ENCODE measurements at regions not wholly inside any gene's neighbourhood (a gene's known extent, or its start where the extent isn't known, plus 50 kb on each side); places are given as distances from the start of the nearest gene placed in this dataset.

DNA sequence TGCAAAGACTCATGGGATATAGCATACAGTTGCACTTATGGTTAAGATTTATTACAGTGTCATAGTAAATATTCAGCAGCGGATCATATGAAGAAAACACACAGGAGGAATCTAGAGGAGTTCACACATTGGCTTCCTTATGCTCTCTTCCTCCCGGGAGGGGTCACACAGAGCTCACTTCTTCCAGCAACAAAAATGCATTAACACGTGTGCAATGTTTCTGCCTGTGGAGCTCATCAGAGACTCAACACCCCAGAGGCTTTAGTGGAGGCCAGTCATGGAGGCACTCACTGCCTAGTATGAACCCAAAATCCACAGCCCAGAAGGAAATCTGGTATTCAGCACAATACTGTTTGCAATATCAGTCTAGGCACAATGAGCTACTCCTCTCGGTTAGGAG is 202.8 kb upstream of the PRSS1 start:
- TF ChIP-seq EZH2 (IDR thresholded peaks at IDR 0.05; ENCODE audit: low read length) = no peak
- TF ChIP-seq, protein P1, sequence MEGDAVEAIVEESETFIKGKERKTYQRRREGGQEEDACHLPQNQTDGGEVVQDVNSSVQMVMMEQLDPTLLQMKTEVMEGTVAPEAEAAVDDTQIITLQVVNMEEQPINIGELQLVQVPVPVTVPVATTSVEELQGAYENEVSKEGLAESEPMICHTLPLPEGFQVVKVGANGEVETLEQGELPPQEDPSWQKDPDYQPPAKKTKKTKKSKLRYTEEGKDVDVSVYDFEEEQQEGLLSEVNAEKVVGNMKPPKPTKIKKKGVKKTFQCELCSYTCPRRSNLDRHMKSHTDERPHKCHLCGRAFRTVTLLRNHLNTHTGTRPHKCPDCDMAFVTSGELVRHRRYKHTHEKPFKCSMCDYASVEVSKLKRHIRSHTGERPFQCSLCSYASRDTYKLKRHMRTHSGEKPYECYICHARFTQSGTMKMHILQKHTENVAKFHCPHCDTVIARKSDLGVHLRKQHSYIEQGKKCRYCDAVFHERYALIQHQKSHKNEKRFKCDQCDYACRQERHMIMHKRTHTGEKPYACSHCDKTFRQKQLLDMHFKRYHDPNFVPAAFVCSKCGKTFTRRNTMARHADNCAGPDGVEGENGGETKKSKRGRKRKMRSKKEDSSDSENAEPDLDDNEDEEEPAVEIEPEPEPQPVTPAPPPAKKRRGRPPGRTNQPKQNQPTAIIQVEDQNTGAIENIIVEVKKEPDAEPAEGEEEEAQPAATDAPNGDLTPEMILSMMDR (optimal IDR thresholded peaks at IDR 0.05 in 1 of 3, IDR thresholded peaks at IDR 0.05 in 1 of 3, conservative IDR thresholded peaks at IDR 0.05 in 1 of 3; ENCODE audit: extremely low read depth in 1 of 3, insufficient read depth in 2 of 3, low read length in 3 of 3) = no peak
- H3K4me1 ChIP-seq (ENCODE audit: control insufficient read depth, extremely low read depth, insufficient read depth, low read length) = peaks cover 4% of the 10 kb centered on the region

DNA sequence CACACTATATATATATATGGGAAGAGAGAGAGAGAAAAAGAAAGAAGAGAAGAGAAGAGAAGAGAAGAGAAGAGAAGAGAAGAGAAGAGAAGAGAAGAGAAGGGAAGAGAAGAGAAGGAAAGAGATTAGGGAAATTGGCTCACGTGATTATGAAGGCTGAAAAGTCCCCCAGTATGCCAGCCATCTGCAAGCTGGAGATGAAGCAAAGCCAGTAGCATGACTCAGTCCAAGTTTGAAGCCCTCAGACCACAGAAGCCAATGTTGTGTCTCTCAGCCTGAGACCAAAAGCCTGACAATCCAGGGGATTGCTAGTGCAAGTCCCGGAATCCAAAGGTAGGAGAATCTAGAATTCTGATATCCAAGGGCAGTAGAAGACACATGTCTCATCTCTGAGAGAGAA is 206.3 kb upstream of the PRSS1 start:
- Histone ChIP-seq H2AFZ (ENCODE audit: control insufficient read depth, low read length) (no peak overlapping the region), H3K9ac (ENCODE audit: control insufficient read depth, extremely low read depth, insufficient read depth, low read length) (no peak overlapping the region), H3K4me2 (ENCODE audit: control insufficient read depth, extremely low read depth, insufficient read depth, low read depth, low read length) (no peak overlapping the region), H3K79me2 (ENCODE audit: control insufficient read depth, insufficient read depth, low read length) (no peaks in the 10 kb centered on the region), H3K9me1 (ENCODE audit: control insufficient read depth, extremely low read depth, insufficient read depth, low read length) (no peaks in the 10 kb centered on the region), H3K27ac (ENCODE audit: control insufficient read depth, insufficient read depth, low read length) (no peak overlapping the region), H4K20me1 (ENCODE audit: control insufficient read depth, extremely low read depth, insufficient read depth, low read length) (no peaks in the 10 kb centered on the region), H3K36me3 (ENCODE audit: control insufficient read depth in 2 of 2, extremely low read depth in 1 of 2, insufficient read depth in 2 of 2, low read length in 2 of 2) (no peaks in the 10 kb centered on the region), H3K4me1 (ENCODE audit: control insufficient read depth, extremely low read depth, insufficient read depth, low read length) (peaks cover 10% of the 10 kb centered on the region), H3K9me3 (ENCODE audit: control insufficient read depth, low read depth, low read length) (no peaks in the 10 kb centered on the region), H3K4me3 (ENCODE audit: control insufficient read depth in 2 of 3, extremely low read depth in 1 of 3, insufficient read depth in 2 of 3, low read depth in 1 of 3, low read length in 3 of 3) (no peak overlapping the region), H3K27me3 (ENCODE audit: control insufficient read depth, extremely low read depth, insufficient read depth, low read length) (no peaks in the 10 kb centered on the region)
- FAIRE-seq (no peak), DNase-seq (ENCODE audit: low read depth, low spot score) (no peak)
- dilution Hi-C loops (cut with MboI; ENCODE audit: extremely low pct_ligation_motif_present, low sequenced_read_pairs) = no loop called here
- TF ChIP-seq EZH2 (IDR thresholded peaks at IDR 0.05; ENCODE audit: low read length) = no peak
- TF ChIP-seq, protein P1 (optimal IDR thresholded peaks at IDR 0.05 in 1 of 3, IDR thresholded peaks at IDR 0.05 in 1 of 3, conservative IDR thresholded peaks at IDR 0.05 in 1 of 3; ENCODE audit: extremely low read depth in 1 of 3, insufficient read depth in 2 of 3, low read length in 3 of 3) = no peak

More for the DNA sequence above, 202.8 kb upstream of the PRSS1 start:
- dilution Hi-C loops (cut with MboI; ENCODE audit: extremely low pct_ligation_motif_present, low sequenced_read_pairs) = no loop called here
- Histone ChIP-seq H3K9me3 (ENCODE audit: control insufficient read depth, low read depth, low read length) (no peaks in the 10 kb centered on the region), H3K27me3 (ENCODE audit: control insufficient read depth, extremely low read depth, insufficient read depth, low read length) (no peaks in the 10 kb centered on the region), H4K20me1 (ENCODE audit: control insufficient read depth, extremely low read depth, insufficient read depth, low read length) (no peaks in the 10 kb centered on the region), H2AFZ (ENCODE audit: control insufficient read depth, low read length) (no peak overlapping the region), H3K4me3 (ENCODE audit: control insufficient read depth in 2 of 3, extremely low read depth in 1 of 3, insufficient read depth in 2 of 3, low read depth in 1 of 3, low read length in 3 of 3) (no peak overlapping the region), H3K36me3 (ENCODE audit: control insufficient read depth in 2 of 2, extremely low read depth in 1 of 2, insufficient read depth in 2 of 2, low read length in 2 of 2) (no peaks in the 10 kb centered on the region), H3K9ac (ENCODE audit: control insufficient read depth, extremely low read depth, insufficient read depth, low read length) (no peak overlapping the region), H3K79me2 (ENCODE audit: control insufficient read depth, insufficient read depth, low read length) (no peaks in the 10 kb centered on the region), H3K27ac (ENCODE audit: control insufficient read depth, insufficient read depth, low read length) (no peak overlapping the region), H3K4me2 (ENCODE audit: control insufficient read depth, extremely low read depth, insufficient read depth, low read depth, low read length) (no peak overlapping the region), H3K9me1 (ENCODE audit: control insufficient read depth, extremely low read depth, insufficient read depth, low read length) (no peaks in the 10 kb centered on the region)
- DNase-seq (ENCODE audit: low read depth, low spot score) (no peak), FAIRE-seq (no peak)
